Smooth muscle cell (in vitro differentiated cells): ENCODE measurements at regions not wholly inside any gene's neighbourhood (a gene's known extent, or its start where the extent isn't known, plus 50 kb on each side); places are given as distances from the start of the nearest gene placed in this dataset.

ENCODE experiments used
- DNase-seq: peaks from one replicate; lab custom pipeline; 2025; ENCODE audit not compliant: unreplicated experiment; lab: John Stamatoyannopoulos, UW
- H2AFZ ChIP-seq: fragments of 200-600 bp; sonication (generic); 2 replicates; pipeline ENCODE4 v1.6.0; 2016; ENCODE audit warnings: antibody characterized with exemption, low read depth, mild to moderate bottlenecking
- H3F3A ChIP-seq: fragments of 200-600 bp; sonication (generic); 2 replicates; pipeline ENCODE4 v1.6.0; 2017; ENCODE audit warnings: antibody characterized with exemption, low read depth
- H3K27ac ChIP-seq: fragments of 200-600 bp; sonication (generic); 2 replicates; pipeline ENCODE4 v1.5.1; 2016; ENCODE audit warnings: low read depth, mild to moderate bottlenecking
- H3K27me3 ChIP-seq: fragments of 200-600 bp; sonication (generic); 2 replicates; pipeline ENCODE4 v1.6.1; 2016; ENCODE audit warnings: low read depth, mild to moderate bottlenecking
- H3K36me3 ChIP-seq: fragments of 200-600 bp; sonication (generic); 2 replicates; pipeline ENCODE4 v1.5.1; 2016; ENCODE audit warnings: low read depth
- H3K4me1 ChIP-seq: fragments of 200-600 bp; sonication (generic); 2 replicates; pipeline ENCODE4 v1.5.1; 2016; ENCODE audit warnings: low read depth
- H3K4me2 ChIP-seq: fragments of 200-600 bp; sonication (generic); 2 replicates; pipeline ENCODE4 v1.6.0; 2016; ENCODE audit warnings: mild to moderate bottlenecking
- H3K4me3 ChIP-seq: fragments of 200-600 bp; sonication (generic); 2 replicates; pipeline ENCODE4 v1.5.1; 2016; ENCODE audit warnings: mild to moderate bottlenecking
- H3K79me2 ChIP-seq: fragments of 200-600 bp; sonication (generic); 2 replicates; pipeline ENCODE4 v1.6.0; 2016; ENCODE audit warnings: low read depth, mild to moderate bottlenecking
- H3K9ac ChIP-seq: fragments of 200-600 bp; sonication (generic); 2 replicates; pipeline ENCODE4 v1.6.0; 2016; ENCODE audit warnings: low read depth
- H3K9me3 ChIP-seq: fragments of 200-600 bp; sonication (generic); replicated peaks from 2 replicates; pipeline ENCODE4 v1.5.1; 2016; ENCODE audit warnings: low read depth
- H4K20me1 ChIP-seq: fragments of 200-600 bp; sonication (generic); 2 replicates; pipeline ENCODE4 v1.6.0; 2016; ENCODE audit warnings: low read depth
- CTCF ChIP-seq: fragments of 200-600 bp; sonication (generic); IDR thresholded peaks from 2 replicates; pipeline ENCODE4 v1.5.1; 2017; ENCODE audit warnings: borderline replicate concordance, mild to moderate bottlenecking, antibody characterized with exemption; ENCODE audit not compliant: insufficient read depth, poor library complexity, severe bottlenecking
- WGBS: methylation state at CpG from one replicate; pipeline ENCODE4 v1.1.7; 2016; ENCODE audit warnings: low lambda C conversion rate; 5-methylcytosine and 5-hydroxymethylcytosine counted together

- H3K27ac ChIP-seq, result no peak overlapping the region
- TF ChIP-seq CTCF, result no peak
- 74% methylated on average over 3 of the region's 3 CpGs for WGBS
Measured at GRCh38 chr15:52984507-52984906, 194.4 kb upstream of the ONECUT1 start.

GRCh38 chr15:52980446-52980845 lies 190.3 kb upstream of the ONECUT1 start:
- 76% methylated on average over 3 of the region's 3 CpGs for WGBS
- no peak for DNase-seq

More at GRCh38 chr15:52984507-52984906, 194.4 kb upstream of the ONECUT1 start:
- Histone ChIP-seq H3K4me2 (no peak overlapping the region), H4K20me1 (no peaks in the 10 kb centered on the region), H3K9me3 (no peaks in the 10 kb centered on the region), H2AFZ (no peak overlapping the region), H3K27me3 (peaks cover 3% of the 10 kb centered on the region), H3K36me3 (no peaks in the 10 kb centered on the region), H3K4me3 (no peak overlapping the region), H3F3A (no peaks in the 10 kb centered on the region), H3K4me1 (no peaks in the 10 kb centered on the region), H3K79me2 (no peaks in the 10 kb centered on the region), H3K9ac (no peak overlapping the region)
- no peak for DNase-seq

GRCh38 chr15:52976516-52977075 lies 186.5 kb upstream of the ONECUT1 start:
- Histone ChIP-seq H3K27ac (no peak overlapping the region), H3K27me3 (no peaks in the 10 kb centered on the region), H3K9ac (no peak overlapping the region), H3K4me1 (no peaks in the 10 kb centered on the region), H4K20me1 (no peaks in the 10 kb centered on the region), H3K36me3 (no peaks in the 10 kb centered on the region), H3K79me2 (no peaks in the 10 kb centered on the region), H3K9me3 (no peaks in the 10 kb centered on the region), H3K4me3 (no peak overlapping the region), H2AFZ (no peak overlapping the region), H3F3A (no peaks in the 10 kb centered on the region), H3K4me2 (no peak overlapping the region)
- TF ChIP-seq CTCF, result no peak
- no peak for DNase-seq
- WGBS, result 92% methylated on average over 9 of the region's 9 CpGs

More at GRCh38 chr15:52980446-52980845, 190.3 kb upstream of the ONECUT1 start:
- no peaks in the 10 kb centered on the region for H3K79me2 ChIP-seq
- no peak overlapping the region for H3K4me3 ChIP-seq
- H3K36me3 ChIP-seq, result no peaks in the 10 kb centered on the region
- no peak for TF ChIP-seq CTCF
- peaks cover 3% of the 10 kb centered on the region for H3K27me3 ChIP-seq
- no peaks in the 10 kb centered on the region for H3F3A ChIP-seq
- no peak overlapping the region for H3K4me2 ChIP-seq
- no peaks in the 10 kb centered on the region for H4K20me1 ChIP-seq
- H3K9me3 ChIP-seq, result no peaks in the 10 kb centered on the region
- no peak overlapping the region for H3K9ac ChIP-seq
- H2AFZ ChIP-seq, result no peak overlapping the region
- H3K27ac ChIP-seq, result no peak overlapping the region
- H3K4me1 ChIP-seq, result no peaks in the 10 kb centered on the region

GRCh38 chr15:52975941-52976449 lies 185.9 kb upstream of the ONECUT1 start:
- H3K4me3 ChIP-seq, result no peak overlapping the region
- 92% methylated on average over 4 of the region's 4 CpGs for WGBS
- no peaks in the 10 kb centered on the region for H3K9me3 ChIP-seq
- no peaks in the 10 kb centered on the region for H3K36me3 ChIP-seq
- no peaks in the 10 kb centered on the region for H3K79me2 ChIP-seq
- no peak for TF ChIP-seq CTCF
- no peak overlapping the region for H3K4me2 ChIP-seq
- H2AFZ ChIP-seq, result no peak overlapping the region
- no peak overlapping the region for H3K27ac ChIP-seq
- no peak for DNase-seq
- no peak overlapping the region for H3K9ac ChIP-seq
- no peaks in the 10 kb centered on the region for H3K27me3 ChIP-seq
- H4K20me1 ChIP-seq, result no peaks in the 10 kb centered on the region
- H3F3A ChIP-seq, result no peaks in the 10 kb centered on the region
- H3K4me1 ChIP-seq, result no peaks in the 10 kb centered on the region
